ENCODE measurements at regions not wholly inside any gene's neighbourhood (a gene's known extent, or its start where the extent isn't known, plus 50 kb on each side); places are given as distances from the start of the nearest gene placed in this dataset.

- TF ChIP-seq CTCF (IDR thresholded peaks at IDR 0.05; ENCODE audit: extremely low read depth in 1 of 2, insufficient read depth in 1 of 2, low read depth in 1 of 2, low read length in 2 of 2) (no peak), EZH2 (IDR thresholded peaks at IDR 0.05; ENCODE audit: borderline replicate concordance, low read depth, low read length, severe bottlenecking) (no peak), POLR2AphosphoS5 (IDR thresholded peaks at IDR 0.05; ENCODE audit: insufficient read depth, low read depth, low read length) (no peak)
Measured at GRCh38 chr9:111728143-111728542, 66.6 kb downstream of the SHOC1 start.
